ENCODE measurements at regions not wholly inside any gene's neighbourhood (a gene's known extent, or its start where the extent isn't known, plus 50 kb on each side); places are given as distances from the start of the nearest gene placed in this dataset.

DNA sequence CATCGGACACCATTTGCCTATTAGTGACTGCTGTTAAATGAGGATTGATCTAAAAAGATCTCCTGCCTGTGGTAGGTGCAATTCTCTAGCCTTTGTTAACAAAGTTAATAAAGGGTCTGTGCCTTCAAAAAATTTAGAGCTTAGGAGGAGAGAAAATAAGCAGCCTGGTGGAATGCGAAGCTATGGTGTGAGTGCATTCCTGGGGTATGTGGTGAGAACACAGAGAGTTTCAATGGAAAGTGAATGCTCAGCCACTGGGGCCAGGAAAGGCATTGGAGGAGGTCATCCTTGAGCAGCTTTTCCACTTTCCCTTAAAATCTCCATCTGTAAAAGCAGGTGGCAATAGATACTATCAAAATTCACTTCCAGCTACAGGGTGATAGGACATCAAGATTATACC lies 331.2 kb upstream of the LRATD1 start:
- intact Hi-C loops (cut with micrococcal nuclease): no loop called here
- ATAC-seq: no peak
- TF ChIP-seq, protein P1, sequence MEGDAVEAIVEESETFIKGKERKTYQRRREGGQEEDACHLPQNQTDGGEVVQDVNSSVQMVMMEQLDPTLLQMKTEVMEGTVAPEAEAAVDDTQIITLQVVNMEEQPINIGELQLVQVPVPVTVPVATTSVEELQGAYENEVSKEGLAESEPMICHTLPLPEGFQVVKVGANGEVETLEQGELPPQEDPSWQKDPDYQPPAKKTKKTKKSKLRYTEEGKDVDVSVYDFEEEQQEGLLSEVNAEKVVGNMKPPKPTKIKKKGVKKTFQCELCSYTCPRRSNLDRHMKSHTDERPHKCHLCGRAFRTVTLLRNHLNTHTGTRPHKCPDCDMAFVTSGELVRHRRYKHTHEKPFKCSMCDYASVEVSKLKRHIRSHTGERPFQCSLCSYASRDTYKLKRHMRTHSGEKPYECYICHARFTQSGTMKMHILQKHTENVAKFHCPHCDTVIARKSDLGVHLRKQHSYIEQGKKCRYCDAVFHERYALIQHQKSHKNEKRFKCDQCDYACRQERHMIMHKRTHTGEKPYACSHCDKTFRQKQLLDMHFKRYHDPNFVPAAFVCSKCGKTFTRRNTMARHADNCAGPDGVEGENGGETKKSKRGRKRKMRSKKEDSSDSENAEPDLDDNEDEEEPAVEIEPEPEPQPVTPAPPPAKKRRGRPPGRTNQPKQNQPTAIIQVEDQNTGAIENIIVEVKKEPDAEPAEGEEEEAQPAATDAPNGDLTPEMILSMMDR (IDR thresholded peaks at IDR 0.05): no peak
- H3K27ac ChIP-seq (ENCODE audit: low read length): no peak overlapping the region
- no peak for DNase-seq
- H3K36me3 ChIP-seq (ENCODE audit: control insufficient read depth, insufficient read depth, low read length): no peaks in the 10 kb centered on the region
- Mint-ChIP-seq H3K9me3 (peaks cover 8 to 21% of the 10 kb centered on the region in 2 donors), H3K27ac (no peak overlapping the region), H3K4me1 (no peaks in the 10 kb centered on the region), H3K36me3 (no peaks in the 10 kb centered on the region), H3K4me3 (no peak overlapping the region), H3K27me3 (ENCODE audit: low read depth in 2 of 2) (no peaks in the 10 kb centered on the region)
- H3K4me3 ChIP-seq (ENCODE audit: low read length): no peak overlapping the region
- H3K9me3 ChIP-seq (ENCODE audit: control insufficient read depth, insufficient read depth, low read length): peaks cover 8% of the 10 kb centered on the region
- H3K27me3 ChIP-seq (ENCODE audit: control insufficient read depth, insufficient read depth, low read length): no peaks in the 10 kb centered on the region
- H3K4me1 ChIP-seq (ENCODE audit: control insufficient read depth, insufficient read depth, low read length): no peaks in the 10 kb centered on the region
- 82% methylated on average over 2 of the region's 2 CpGs for WGBS (ENCODE audit: insufficient coverage)

DNA sequence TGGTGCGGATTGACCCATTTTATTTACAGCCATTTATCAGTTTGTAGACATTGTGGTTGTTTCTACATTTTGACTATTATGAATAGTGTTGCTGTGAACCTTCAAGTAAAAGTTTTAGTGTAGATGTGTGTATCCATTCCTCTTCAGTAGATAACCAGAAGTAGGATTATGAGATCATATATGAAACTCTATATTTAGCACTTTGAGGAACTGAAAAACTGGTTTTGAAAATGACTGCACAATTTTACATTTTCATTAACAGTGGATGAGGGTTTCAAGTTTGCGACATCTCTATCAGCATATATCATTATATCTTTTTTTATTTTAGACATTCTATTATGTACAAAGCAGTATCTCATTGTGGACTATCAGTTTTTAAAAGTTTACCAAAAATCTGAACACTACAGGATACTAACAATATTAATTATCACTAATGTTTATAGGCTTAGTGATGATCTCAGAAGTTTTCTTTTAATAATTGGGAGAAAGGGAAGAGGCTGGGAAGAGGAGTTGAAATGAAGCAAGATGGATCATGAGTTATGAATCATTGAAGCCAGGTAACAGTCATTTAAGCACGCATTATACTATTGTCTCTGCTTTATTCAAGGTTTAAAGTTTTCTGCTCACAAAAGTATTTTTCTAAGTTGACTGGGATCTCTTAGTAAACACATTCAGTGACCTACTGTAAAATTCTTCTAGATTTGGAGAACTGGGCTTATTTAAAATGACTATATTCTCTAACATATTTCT lies 329.0 kb upstream of the LRATD1 start:
- H3K4me3 ChIP-seq (ENCODE audit: low read length): no peak overlapping the region
- ATAC-seq (no peak), DNase-seq (no peak)
- Mint-ChIP-seq H3K27ac (no peak overlapping the region), H3K4me1 (no peaks in the 10 kb centered on the region), H3K36me3 (no peaks in the 10 kb centered on the region), H3K27me3 (ENCODE audit: low read depth in 2 of 2) (no peaks in the 10 kb centered on the region), H3K4me3 (no peak overlapping the region), H3K9me3 (peaks cover 8 to 24% of the 10 kb centered on the region in 2 donors)
- TF ChIP-seq, protein P1 (IDR thresholded peaks at IDR 0.05): no peak
- H3K27ac ChIP-seq (ENCODE audit: low read length): no peak overlapping the region
- H3K36me3 ChIP-seq (ENCODE audit: control insufficient read depth, insufficient read depth, low read length): no peaks in the 10 kb centered on the region
- no CpG with 5 or more reads among the region's 3 CpGs for WGBS (ENCODE audit: insufficient coverage)
- no peaks in the 10 kb centered on the region for H3K4me1 ChIP-seq (ENCODE audit: control insufficient read depth, insufficient read depth, low read length)
- peaks cover 7% of the 10 kb centered on the region for H3K9me3 ChIP-seq (ENCODE audit: control insufficient read depth, insufficient read depth, low read length)
- intact Hi-C loops (cut with micrococcal nuclease): no loop called here
- H3K27me3 ChIP-seq (ENCODE audit: control insufficient read depth, insufficient read depth, low read length): no peaks in the 10 kb centered on the region

DNA sequence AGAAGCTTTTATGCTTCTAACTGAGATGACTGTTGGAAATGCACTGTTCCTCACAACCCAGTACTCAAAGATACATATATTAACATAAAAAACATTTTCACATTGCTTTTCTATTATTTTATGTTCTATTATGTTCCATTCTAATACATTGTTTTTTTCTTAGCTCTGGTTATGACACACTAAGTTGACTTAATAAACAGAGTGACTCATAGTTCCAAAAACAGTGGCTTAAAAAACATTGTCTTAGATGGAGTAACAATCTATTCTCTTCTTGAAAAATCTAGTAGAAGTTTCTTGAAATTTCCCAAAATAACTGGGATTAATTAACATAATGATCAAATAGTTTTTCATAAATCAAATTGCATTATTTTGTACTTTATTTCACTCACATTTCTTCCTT lies 328.2 kb upstream of the LRATD1 start:
- no peak overlapping the region for H3K4me3 ChIP-seq (ENCODE audit: low read length)
- no peak overlapping the region for H3K27ac ChIP-seq (ENCODE audit: low read length)
- no peaks in the 10 kb centered on the region for H3K27me3 ChIP-seq (ENCODE audit: control insufficient read depth, insufficient read depth, low read length)
- intact Hi-C loops (cut with micrococcal nuclease): no loop called here
- TF ChIP-seq, protein P1 (IDR thresholded peaks at IDR 0.05): no peak
- no peak for DNase-seq
- Mint-ChIP-seq H3K27ac (no peak overlapping the region), H3K4me1 (no peaks in the 10 kb centered on the region), H3K27me3 (ENCODE audit: low read depth in 2 of 2) (no peaks in the 10 kb centered on the region), H3K4me3 (no peak overlapping the region), H3K9me3 (peaks cover 6 to 22% of the 10 kb centered on the region in 2 donors), H3K36me3 (no peaks in the 10 kb centered on the region)
- ATAC-seq: no peak
- H3K4me1 ChIP-seq (ENCODE audit: control insufficient read depth, insufficient read depth, low read length): no peaks in the 10 kb centered on the region
- peaks cover 3% of the 10 kb centered on the region for H3K9me3 ChIP-seq (ENCODE audit: control insufficient read depth, insufficient read depth, low read length)
- no peaks in the 10 kb centered on the region for H3K36me3 ChIP-seq (ENCODE audit: control insufficient read depth, insufficient read depth, low read length)

DNA sequence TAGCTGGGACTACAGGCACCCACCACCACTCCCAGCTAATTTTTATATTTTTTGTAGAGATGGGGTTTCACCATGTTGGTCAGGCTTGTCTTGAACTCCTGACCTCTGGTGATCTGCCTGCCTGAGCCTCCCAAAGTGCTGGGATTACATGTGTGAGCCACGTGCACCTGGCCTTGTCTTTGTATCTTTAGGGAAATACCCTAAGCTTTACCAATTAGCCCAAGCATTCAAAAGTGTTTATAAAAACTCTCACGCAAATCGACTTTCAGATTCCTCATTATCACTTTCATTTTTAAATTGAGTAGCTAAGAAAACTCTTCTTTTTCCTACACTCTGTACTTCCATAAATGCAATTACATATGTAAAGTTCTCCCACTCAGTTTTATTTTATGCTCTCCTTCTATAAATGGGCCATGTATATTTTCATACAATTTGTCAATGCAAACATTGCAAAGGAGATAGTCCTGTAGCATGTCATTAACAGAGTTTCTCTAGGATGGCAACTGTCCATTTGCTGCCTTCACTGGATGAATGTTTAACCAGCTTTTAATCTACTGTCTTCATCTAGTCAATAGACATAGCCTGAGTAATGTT lies 326.2 kb upstream of the LRATD1 start:
- ATAC-seq: no peak
- TF ChIP-seq, protein P1 (IDR thresholded peaks at IDR 0.05): no peak
- DNase-seq: no peak
- Histone ChIP-seq H3K4me1 (ENCODE audit: control insufficient read depth, insufficient read depth, low read length) (no peaks in the 10 kb centered on the region), H3K27me3 (ENCODE audit: control insufficient read depth, insufficient read depth, low read length) (no peaks in the 10 kb centered on the region), H3K27ac (ENCODE audit: low read length) (no peak overlapping the region), H3K4me3 (ENCODE audit: low read length) (no peak overlapping the region), H3K36me3 (ENCODE audit: control insufficient read depth, insufficient read depth, low read length) (no peaks in the 10 kb centered on the region), H3K9me3 (ENCODE audit: control insufficient read depth, insufficient read depth, low read length) (no peaks in the 10 kb centered on the region)
- 90% methylated on average over 3 of the region's 3 CpGs for WGBS (ENCODE audit: insufficient coverage)
- peaks cover 7% of the 10 kb centered on the region for H3K36me3 Mint-ChIP-seq
- peaks cover 8 to 30% of the 10 kb centered on the region in 2 donors for H3K9me3 Mint-ChIP-seq
- intact Hi-C loops (cut with micrococcal nuclease): no loop called here
- no peaks in the 10 kb centered on the region for H3K4me1 Mint-ChIP-seq
- no peak overlapping the region for H3K27ac Mint-ChIP-seq
- no peaks in the 10 kb centered on the region for H3K27me3 Mint-ChIP-seq (ENCODE audit: low read depth in 2 of 2)
- H3K4me3 Mint-ChIP-seq: no peak overlapping the region

All from natural killer cell (primary cell).